Loucy (cell line): ENCODE measurements at regions not wholly inside any gene's neighbourhood (a gene's known extent, or its start where the extent isn't known, plus 50 kb on each side); places are given as distances from the start of the nearest gene placed in this dataset.

Experiments used
- H2AFZ ChIP-seq: fragments of 200-600 bp; sonication (generic); 2 replicates; pipeline ENCODE4 v1.6.0; 2016; ENCODE audit warnings: antibody characterized with exemption, mild to moderate bottlenecking, low read length, moderate library complexity
- H3F3A ChIP-seq: fragments of 200-600 bp; 2 replicates; pipeline ENCODE4 v1.6.0; 2016; ENCODE audit warnings: antibody characterized with exemption, low read depth, mild to moderate bottlenecking
- H3K27me3 ChIP-seq: fragments of 200-600 bp; sonication (generic); 2 replicates; pipeline ENCODE4 v1.6.1; 2014; ENCODE audit warnings: low read length, mild to moderate bottlenecking; ENCODE audit not compliant: insufficient read depth, poor library complexity, severe bottlenecking
- H3K36me3 ChIP-seq: fragments of 200-600 bp; sonication (generic); 2 replicates; pipeline ENCODE4 v1.6.1; 2016; ENCODE audit warnings: low read length; ENCODE audit not compliant: insufficient read depth
- H3K4me1 ChIP-seq: fragments of 200-600 bp; sonication (generic); 2 replicates; pipeline ENCODE4 v1.5.1; 2014; ENCODE audit warnings: low read length, mild to moderate bottlenecking; ENCODE audit not compliant: insufficient read depth, poor library complexity, severe bottlenecking
- H3K4me2 ChIP-seq: fragments of 200-600 bp; sonication (generic); 2 replicates; pipeline ENCODE4 v1.6.0; 2014; ENCODE audit warnings: antibody characterized with exemption, low read length, low read depth, mild to moderate bottlenecking; ENCODE audit not compliant: poor library complexity, severe bottlenecking
- H3K4me3 ChIP-seq: fragments of 200-600 bp; sonication (generic); 2 replicates; pipeline ENCODE4 v1.5.1; 2014; ENCODE audit warnings: low read length, mild to moderate bottlenecking, mixed read lengths; ENCODE audit not compliant: poor library complexity, severe bottlenecking
- H3K79me2 ChIP-seq: fragments of 200-600 bp; sonication (generic); 2 replicates; pipeline ENCODE4 v1.6.1; 2014; ENCODE audit warnings: low read length; ENCODE audit not compliant: insufficient read depth
- H3K9ac ChIP-seq: fragments of 200-600 bp; sonication (generic); 2 replicates; pipeline ENCODE4 v1.6.0; 2014; ENCODE audit warnings: mild to moderate bottlenecking, low read depth, low read length, moderate library complexity; ENCODE audit not compliant: poor library complexity, severe bottlenecking
- H3K9me2 ChIP-seq: fragments of 200-600 bp; sonication (generic); replicated peaks from 2 replicates; pipeline ENCODE4 v1.6.1; 2016; ENCODE audit warnings: low read depth, low read length, mixed read lengths
- H3K9me3 ChIP-seq: fragments of 200-600 bp; sonication (generic); 2 replicates; pipeline ENCODE4 v1.6.1; 2014; ENCODE audit warnings: mild to moderate bottlenecking, antibody characterized with exemption, low read length, low read depth; ENCODE audit not compliant: insufficient read depth
- H4K20me1 ChIP-seq: fragments of 200-600 bp; sonication (generic); 2 replicates; pipeline ENCODE4 v1.6.0; 2014; ENCODE audit warnings: antibody characterized with exemption, low read length, mild to moderate bottlenecking; ENCODE audit not compliant: insufficient read depth, poor library complexity, severe bottlenecking
- EZH2phosphoT487 ChIP-seq: fragments of 200-600 bp; IDR thresholded peaks from 2 replicates; pipeline ENCODE4 v1.6.1; 2018; ENCODE audit warnings: antibody characterized with exemption, mild to moderate bottlenecking, moderate library complexity, borderline replicate concordance
- TF ChIP-seq, protein P1 (sequence below): fragments of 200-600 bp; sonication (generic); conservative IDR thresholded peaks from 2 replicates; pipeline ENCODE4 v1.5.1; 2014; ENCODE audit warnings: mild to moderate bottlenecking, antibody characterized with exemption, low read length

DNA sequence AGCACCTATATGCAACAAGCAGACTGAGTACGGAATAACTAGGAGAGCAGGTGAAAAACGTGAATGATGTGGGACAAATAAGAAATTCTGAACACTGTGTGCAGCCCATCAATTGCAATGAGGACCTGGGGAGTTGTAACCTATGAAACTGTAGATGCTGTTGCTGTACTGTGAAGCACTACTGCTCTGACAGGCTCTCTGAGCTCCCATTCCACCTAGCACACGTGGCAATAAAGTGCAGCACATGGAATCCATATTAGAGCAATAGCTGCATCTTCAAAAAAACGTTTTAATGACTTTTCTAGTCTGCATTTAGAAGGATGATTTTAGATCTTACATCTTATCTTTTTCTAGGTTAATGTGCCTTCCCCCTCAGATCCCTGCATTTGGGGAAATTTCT lies 748.7 kb upstream of the GOLIM4 start:
- Histone ChIP-seq H3K27me3 (peaks cover 4% of the 10 kb centered on the region), H2AFZ (no peak overlapping the region), H3K4me1 (no peaks in the 10 kb centered on the region), H3F3A (no peaks in the 10 kb centered on the region), H3K4me3 (no peak overlapping the region), H3K9me2 (no peaks in the 10 kb centered on the region), H3K36me3 (no peaks in the 10 kb centered on the region), H3K9ac (no peak overlapping the region), H3K79me2 (no peaks in the 10 kb centered on the region), H4K20me1 (no peaks in the 10 kb centered on the region), H3K4me2 (no peak overlapping the region), H3K9me3 (no peaks in the 10 kb centered on the region)
- TF ChIP-seq, protein P1, sequence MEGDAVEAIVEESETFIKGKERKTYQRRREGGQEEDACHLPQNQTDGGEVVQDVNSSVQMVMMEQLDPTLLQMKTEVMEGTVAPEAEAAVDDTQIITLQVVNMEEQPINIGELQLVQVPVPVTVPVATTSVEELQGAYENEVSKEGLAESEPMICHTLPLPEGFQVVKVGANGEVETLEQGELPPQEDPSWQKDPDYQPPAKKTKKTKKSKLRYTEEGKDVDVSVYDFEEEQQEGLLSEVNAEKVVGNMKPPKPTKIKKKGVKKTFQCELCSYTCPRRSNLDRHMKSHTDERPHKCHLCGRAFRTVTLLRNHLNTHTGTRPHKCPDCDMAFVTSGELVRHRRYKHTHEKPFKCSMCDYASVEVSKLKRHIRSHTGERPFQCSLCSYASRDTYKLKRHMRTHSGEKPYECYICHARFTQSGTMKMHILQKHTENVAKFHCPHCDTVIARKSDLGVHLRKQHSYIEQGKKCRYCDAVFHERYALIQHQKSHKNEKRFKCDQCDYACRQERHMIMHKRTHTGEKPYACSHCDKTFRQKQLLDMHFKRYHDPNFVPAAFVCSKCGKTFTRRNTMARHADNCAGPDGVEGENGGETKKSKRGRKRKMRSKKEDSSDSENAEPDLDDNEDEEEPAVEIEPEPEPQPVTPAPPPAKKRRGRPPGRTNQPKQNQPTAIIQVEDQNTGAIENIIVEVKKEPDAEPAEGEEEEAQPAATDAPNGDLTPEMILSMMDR: no peak
- TF ChIP-seq EZH2phosphoT487: no peak

DNA sequence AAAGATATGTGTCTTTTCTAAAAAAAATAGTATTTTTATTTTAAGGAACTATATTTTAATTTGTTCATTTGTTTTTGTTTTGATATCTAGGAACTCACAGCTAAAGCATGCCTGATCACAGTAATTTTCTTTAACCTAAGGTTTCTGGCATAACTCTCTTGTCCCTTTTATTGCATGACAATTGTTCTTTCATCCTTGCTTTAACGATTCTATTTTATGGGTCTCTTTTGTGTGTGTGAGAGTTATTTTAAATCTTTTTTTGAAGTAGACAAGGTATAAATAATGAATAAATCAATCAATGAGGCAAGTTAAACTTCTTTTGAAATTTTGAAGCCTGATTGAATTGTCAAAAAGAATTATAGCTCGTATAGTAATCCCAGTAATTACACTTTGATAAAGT lies 747.8 kb upstream of the GOLIM4 start:
- Histone ChIP-seq H3K79me2 (no peaks in the 10 kb centered on the region), H4K20me1 (no peaks in the 10 kb centered on the region), H2AFZ (no peak overlapping the region), H3K9me2 (no peaks in the 10 kb centered on the region), H3K4me2 (no peak overlapping the region), H3K27me3 (no peaks in the 10 kb centered on the region), H3K9ac (no peak overlapping the region), H3F3A (no peaks in the 10 kb centered on the region), H3K4me1 (no peaks in the 10 kb centered on the region), H3K9me3 (no peaks in the 10 kb centered on the region), H3K36me3 (no peaks in the 10 kb centered on the region), H3K4me3 (no peak overlapping the region)
- TF ChIP-seq, protein P1: no peak
- TF ChIP-seq EZH2phosphoT487: no peak

DNA sequence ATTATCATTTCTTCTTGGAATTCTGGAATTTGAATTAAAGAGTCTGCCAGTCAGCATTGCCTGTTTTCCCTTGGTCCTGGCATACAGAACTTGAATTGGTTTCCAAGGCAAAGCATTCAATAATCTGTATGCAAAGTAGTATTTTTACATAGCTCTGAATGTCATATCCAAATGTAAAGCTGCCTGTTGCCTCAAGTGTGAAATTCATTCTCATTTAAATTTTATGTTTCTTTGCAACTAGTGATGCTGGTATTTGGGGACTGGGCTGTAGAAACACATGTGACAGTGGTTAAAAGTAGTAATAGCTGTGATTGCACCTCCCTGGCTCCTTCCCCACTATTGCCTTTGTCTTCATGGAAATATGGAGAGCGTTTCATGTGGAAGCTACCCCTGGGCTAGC lies 743.9 kb upstream of the GOLIM4 start:
- H4K20me1 ChIP-seq: no peaks in the 10 kb centered on the region
- H3K9ac ChIP-seq: no peak overlapping the region
- no peak overlapping the region for H2AFZ ChIP-seq
- no peak overlapping the region for H3K4me2 ChIP-seq
- TF ChIP-seq, protein P1: no peak
- no peak for TF ChIP-seq EZH2phosphoT487
- no peak overlapping the region for H3K4me3 ChIP-seq
- H3K9me3 ChIP-seq: no peaks in the 10 kb centered on the region
- no peaks in the 10 kb centered on the region for H3K4me1 ChIP-seq
- H3K79me2 ChIP-seq: no peaks in the 10 kb centered on the region
- H3K9me2 ChIP-seq: no peaks in the 10 kb centered on the region
- no peaks in the 10 kb centered on the region for H3F3A ChIP-seq
- no peaks in the 10 kb centered on the region for H3K27me3 ChIP-seq
- H3K36me3 ChIP-seq: no peaks in the 10 kb centered on the region
